Uterus (tissue), 3 donors: ENCODE measurements at regions not wholly inside any gene's neighbourhood (a gene's known extent, or its start where the extent isn't known, plus 50 kb on each side); places are given as distances from the start of the nearest gene placed in this dataset.

Experiments
- DNase-seq, 2 donors: peaks; one replicate each; pipeline ENCODE4 v3.0.0-alpha.2; 2019 to 2020
- H3K27ac ChIP-seq, 2 donors: fragments of 200-600 bp; sonication (generic); 1 replicate in 1 of 2; 2 replicates in 1 of 2; pipeline ENCODE4 v1.5.1; 2016 to 2018
- H3K27me3 ChIP-seq, 2 donors: fragments of 200-600 bp; sonication (generic); one replicate each; pipeline ENCODE4 v1.5.1; 2018 to 2019; ENCODE audit warnings: control low read depth in 1 of 2
- H3K36me3 ChIP-seq, 2 donors: fragments of 200-600 bp; sonication (generic); one replicate each; pipeline ENCODE4 v1.5.1; 2019; ENCODE audit warnings: control low read depth in 1 of 2
- H3K4me1 ChIP-seq, 2 donors: fragments of 200-600 bp; sonication (generic); one replicate each; pipeline ENCODE4 v1.5.1; 2018 to 2019; ENCODE audit warnings: control low read depth in 1 of 2
- H3K4me3 ChIP-seq, 2 donors: fragments of 200-600 bp; sonication (generic); 1 replicate in 1 of 2; 2 replicates in 1 of 2; pipeline ENCODE4 v1.5.1; 2018 to 2019; ENCODE audit warnings: mild to moderate bottlenecking in 1 of 2
- H3K9me3 ChIP-seq, 2 donors: fragments of 200-600 bp; sonication (generic); one replicate each; pipeline ENCODE4 v1.5.1; 2019; ENCODE audit warnings: control low read depth in 1 of 2
- CTCF ChIP-seq, 4 experiments: fragments of 200-600 bp in 2 of 4; fragments of 450-650 bp in 2 of 4; sonication (generic) in 2 of 4; IDR thresholded peaks; one replicate each; pipeline ENCODE4 v1.5.1; 2016 to 2019; ENCODE audit warnings: antibody characterized with exemption in 4 of 4, mild to moderate bottlenecking in 2 of 4, moderate library complexity in 1 of 4
- POLR2A ChIP-seq, 2 donors: fragments of 450-650 bp; IDR thresholded peaks; one replicate each; pipeline ENCODE4 v1.6.1; 2016; ENCODE audit warnings: antibody characterized with exemption in 2 of 2, mild to moderate bottlenecking in 1 of 2, moderate library complexity in 1 of 2
- intact Hi-C: fragments of 100-400 bp; cut with DNase I; formaldehyde crosslinking; loops from one replicate; pipeline ENCODE4 v1.15.1; 2023; ENCODE audit warnings: low total_unique reads
- donor health status: DM: yes; HTN: yes; CAD: no.

GRCh38 chr13:74819549-74819948, 662.4 kb downstream of the TBC1D4 start:
- DNase-seq, result no peak
- Histone ChIP-seq H3K9me3 (no peaks in the 10 kb centered on the region), H3K27me3 (no peaks in the 10 kb centered on the region), H3K27ac (no peak overlapping the region), H3K4me1 (no peaks in the 10 kb centered on the region), H3K36me3 (no peaks in the 10 kb centered on the region), H3K4me3 (no peak overlapping the region)
- intact Hi-C loops, result no loop called here
- no peak for TF ChIP-seq POLR2A (IDR thresholded peaks at IDR 0.05)
- TF ChIP-seq CTCF (IDR thresholded peaks at IDR 0.05), result no peak

- H3K36me3 ChIP-seq, result no peaks in the 10 kb centered on the region
- no peak overlapping the region for H3K4me3 ChIP-seq
- intact Hi-C loops, result no loop called here
- TF ChIP-seq CTCF (IDR thresholded peaks at IDR 0.05) (no peak), POLR2A (IDR thresholded peaks at IDR 0.05) (no peak)
- no peaks in the 10 kb centered on the region for H3K9me3 ChIP-seq
- no peaks in the 10 kb centered on the region for H3K4me1 ChIP-seq
- no peak for DNase-seq
- no peaks in the 10 kb centered on the region for H3K27me3 ChIP-seq
- no peak overlapping the region for H3K27ac ChIP-seq
These were observed 665.2 kb downstream of the TBC1D4 start for GRCh38 chr13:74816737-74817136.

- intact Hi-C loops, result no loop called here
These were observed 662.0 kb upstream of the KLF12 start for GRCh38 chr13:74796157-74796556.

GRCh38 chr13:74795526-74795925, 661.3 kb upstream of the KLF12 start:
- Histone ChIP-seq H3K27ac (no peak overlapping the region), H3K27me3 (no peaks in the 10 kb centered on the region), H3K4me3 (no peak overlapping the region), H3K36me3 (no peaks in the 10 kb centered on the region), H3K4me1 (no peaks in the 10 kb centered on the region), H3K9me3 (no peaks in the 10 kb centered on the region)
- TF ChIP-seq POLR2A (IDR thresholded peaks at IDR 0.05), result no peak
- no peak for TF ChIP-seq CTCF (IDR thresholded peaks at IDR 0.05)
- intact Hi-C loops, result no loop called here
- DNase-seq, result no peak

More at GRCh38 chr13:74796157-74796556, 662.0 kb upstream of the KLF12 start:
- Histone ChIP-seq H3K27ac (no peak overlapping the region), H3K4me1 (no peaks in the 10 kb centered on the region), H3K4me3 (no peak overlapping the region), H3K27me3 (no peaks in the 10 kb centered on the region), H3K9me3 (no peaks in the 10 kb centered on the region), H3K36me3 (no peaks in the 10 kb centered on the region)
- TF ChIP-seq POLR2A (IDR thresholded peaks at IDR 0.05), result no peak
- TF ChIP-seq CTCF (IDR thresholded peaks at IDR 0.05), result no peak
- no peak for DNase-seq

GRCh38 chr13:74794582-74794981, 660.4 kb upstream of the KLF12 start:
- Histone ChIP-seq H3K4me3 (no peak overlapping the region), H3K4me1 (no peaks in the 10 kb centered on the region), H3K36me3 (no peaks in the 10 kb centered on the region), H3K9me3 (no peaks in the 10 kb centered on the region), H3K27me3 (no peaks in the 10 kb centered on the region), H3K27ac (no peak overlapping the region)
- intact Hi-C loops, result no loop called here
- DNase-seq, result no peak
- TF ChIP-seq CTCF (IDR thresholded peaks at IDR 0.05) (no peak), POLR2A (IDR thresholded peaks at IDR 0.05) (no peak)
